Activated T-helper 1 cell treated with anti-CD3 and anti-CD28 coated beads, Interleukin-12 subunit alpha, Interleukin-12 subunit beta, Interleukin-2, Interleukin-4 antibody, amounts not matched to agents 30 ng/mL and 10 ng/mL and 1 ng/mL, durations not matched to agents 14 hours and 24 hours and 36 hours (primary cell): ENCODE measurements at regions not wholly inside any gene's neighbourhood (a gene's known extent, or its start where the extent isn't known, plus 50 kb on each side); places are given as distances from the start of the nearest gene placed in this dataset.

Experiments used
- DNase-seq: peaks from one replicate; pipeline ENCODE4 v3.0.0; 2021; ENCODE audit warnings: low spot score
- H3K27ac Mint-ChIP-seq: one replicate; pipeline ENCODE4 v1.8.0; 2021; ENCODE audit warnings: mild to moderate bottlenecking, mixed read lengths
- H3K27me3 Mint-ChIP-seq: one replicate; pipeline ENCODE4 v1.8.0; 2022; ENCODE audit warnings: mild to moderate bottlenecking, moderate library complexity, mixed read lengths; ENCODE audit not compliant: insufficient read depth
- H3K36me3 Mint-ChIP-seq: one replicate; pipeline ENCODE4 v1.8.0; 2021; ENCODE audit warnings: low read depth, mixed read lengths
- H3K4me1 Mint-ChIP-seq: one replicate; pipeline ENCODE4 v1.8.0; 2021; ENCODE audit warnings: low read depth, mixed read lengths
- H3K4me3 Mint-ChIP-seq: one replicate; pipeline ENCODE4 v1.8.0; 2021; ENCODE audit warnings: mild to moderate bottlenecking, moderate library complexity, mixed read lengths
- H3K9me3 Mint-ChIP-seq: one replicate; pipeline ENCODE4 v1.8.0; 2021; ENCODE audit warnings: mixed read lengths
- intact Hi-C: fragments of 100-400 bp; cut with micrococcal nuclease; formaldehyde crosslinking; loops from one replicate; pipeline ENCODE4 v1.15.1; 2024

- intact Hi-C loops: no loop called here
Measured at GRCh38 chr5:8961219-8961618, 584.7 kb downstream of the SEMA5A start.

GRCh38 chr5:8961956-8962355 lies 583.9 kb downstream of the SEMA5A start:
- DNase-seq: no peak
- Mint-ChIP-seq H3K36me3 (no peaks in the 10 kb centered on the region), H3K4me1 (no peaks in the 10 kb centered on the region), H3K27ac (no peak overlapping the region), H3K4me3 (no peak overlapping the region), H3K9me3 (peaks cover 27% of the 10 kb centered on the region), H3K27me3 (no peaks in the 10 kb centered on the region)
- intact Hi-C loops: no loop called here

More at GRCh38 chr5:8961219-8961618, 584.7 kb downstream of the SEMA5A start:
- H3K36me3 Mint-ChIP-seq: no peaks in the 10 kb centered on the region
- peaks cover 27% of the 10 kb centered on the region for H3K9me3 Mint-ChIP-seq
- H3K4me1 Mint-ChIP-seq: no peaks in the 10 kb centered on the region
- H3K27ac Mint-ChIP-seq: no peak overlapping the region
- no peak for DNase-seq
- no peaks in the 10 kb centered on the region for H3K27me3 Mint-ChIP-seq
- no peak overlapping the region for H3K4me3 Mint-ChIP-seq

- H3K27ac Mint-ChIP-seq: no peak overlapping the region
- H3K9me3 Mint-ChIP-seq: no peaks in the 10 kb centered on the region
Measured at GRCh38 chr5:8981016-8981415, 564.9 kb downstream of the SEMA5A start.

GRCh38 chr5:8981496-8981895 lies 564.4 kb downstream of the SEMA5A start:
- intact Hi-C loops: no loop called here
- Mint-ChIP-seq H3K27ac (no peak overlapping the region), H3K9me3 (no peaks in the 10 kb centered on the region), H3K36me3 (no peaks in the 10 kb centered on the region), H3K4me1 (no peaks in the 10 kb centered on the region), H3K4me3 (no peak overlapping the region), H3K27me3 (no peaks in the 10 kb centered on the region)
- DNase-seq: no peak

More at GRCh38 chr5:8981016-8981415, 564.9 kb downstream of the SEMA5A start:
- Mint-ChIP-seq H3K36me3 (no peaks in the 10 kb centered on the region), H3K4me1 (no peaks in the 10 kb centered on the region), H3K4me3 (no peak overlapping the region), H3K27me3 (no peaks in the 10 kb centered on the region)
- intact Hi-C loops: no loop called here
- no peak for DNase-seq

GRCh38 chr5:8984386-8984785 lies 561.5 kb downstream of the SEMA5A start:
- Mint-ChIP-seq H3K4me3 (no peak overlapping the region), H3K36me3 (no peaks in the 10 kb centered on the region), H3K27ac (no peak overlapping the region), H3K27me3 (no peaks in the 10 kb centered on the region), H3K4me1 (no peaks in the 10 kb centered on the region), H3K9me3 (peaks cover 1% of the 10 kb centered on the region)
- DNase-seq: no peak
- intact Hi-C loops: no loop called here
